ENCODE measurements at regions not wholly inside any gene's neighbourhood (a gene's known extent, or its start where the extent isn't known, plus 50 kb on each side); places are given as distances from the start of the nearest gene placed in this dataset.

GRCh38 chr10:3872712-3873329 is 87.8 kb upstream of the KLF6 start:
- H3K27ac ChIP-seq (ENCODE audit: low read depth, low read length), result no peak overlapping the region
- H3F3A ChIP-seq (ENCODE audit: insufficient read depth), result no peaks in the 10 kb centered on the region
- no peaks in the 10 kb centered on the region for H3K27me3 ChIP-seq (ENCODE audit: low read length)
- no peaks in the 10 kb centered on the region for H4K20me1 ChIP-seq (ENCODE audit: low read depth, low read length)
- no peak overlapping the region for H3K4me2 ChIP-seq (ENCODE audit: low read depth, low read length, poor library complexity, severe bottlenecking)
- no peak overlapping the region for H3K4me3 ChIP-seq (ENCODE audit: insufficient read depth, low read length, poor library complexity, severe bottlenecking)
- no peaks in the 10 kb centered on the region for H3K9me2 ChIP-seq (replicated peaks; ENCODE audit: insufficient read depth, low read length)
- TF ChIP-seq, protein P1, sequence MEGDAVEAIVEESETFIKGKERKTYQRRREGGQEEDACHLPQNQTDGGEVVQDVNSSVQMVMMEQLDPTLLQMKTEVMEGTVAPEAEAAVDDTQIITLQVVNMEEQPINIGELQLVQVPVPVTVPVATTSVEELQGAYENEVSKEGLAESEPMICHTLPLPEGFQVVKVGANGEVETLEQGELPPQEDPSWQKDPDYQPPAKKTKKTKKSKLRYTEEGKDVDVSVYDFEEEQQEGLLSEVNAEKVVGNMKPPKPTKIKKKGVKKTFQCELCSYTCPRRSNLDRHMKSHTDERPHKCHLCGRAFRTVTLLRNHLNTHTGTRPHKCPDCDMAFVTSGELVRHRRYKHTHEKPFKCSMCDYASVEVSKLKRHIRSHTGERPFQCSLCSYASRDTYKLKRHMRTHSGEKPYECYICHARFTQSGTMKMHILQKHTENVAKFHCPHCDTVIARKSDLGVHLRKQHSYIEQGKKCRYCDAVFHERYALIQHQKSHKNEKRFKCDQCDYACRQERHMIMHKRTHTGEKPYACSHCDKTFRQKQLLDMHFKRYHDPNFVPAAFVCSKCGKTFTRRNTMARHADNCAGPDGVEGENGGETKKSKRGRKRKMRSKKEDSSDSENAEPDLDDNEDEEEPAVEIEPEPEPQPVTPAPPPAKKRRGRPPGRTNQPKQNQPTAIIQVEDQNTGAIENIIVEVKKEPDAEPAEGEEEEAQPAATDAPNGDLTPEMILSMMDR (IDR thresholded peaks at IDR 0.05; ENCODE audit: insufficient read depth, low read length, poor library complexity, severe bottlenecking), result no peak
- no peak for TF ChIP-seq EZH2phosphoT487 (conservative IDR thresholded peaks at IDR 0.05; ENCODE audit: low read length)
- no peaks in the 10 kb centered on the region for H3K9me3 ChIP-seq (ENCODE audit: insufficient read depth, low read length)
- no peak overlapping the region for H3K9ac ChIP-seq (ENCODE audit: low read length)
- no peaks in the 10 kb centered on the region for H3K79me2 ChIP-seq (ENCODE audit: insufficient read depth, low read length)
- H2AFZ ChIP-seq (ENCODE audit: low read depth, low read length, severe bottlenecking), result no peak overlapping the region
- H3K36me3 ChIP-seq (ENCODE audit: low read length), result no peaks in the 10 kb centered on the region

DNA sequence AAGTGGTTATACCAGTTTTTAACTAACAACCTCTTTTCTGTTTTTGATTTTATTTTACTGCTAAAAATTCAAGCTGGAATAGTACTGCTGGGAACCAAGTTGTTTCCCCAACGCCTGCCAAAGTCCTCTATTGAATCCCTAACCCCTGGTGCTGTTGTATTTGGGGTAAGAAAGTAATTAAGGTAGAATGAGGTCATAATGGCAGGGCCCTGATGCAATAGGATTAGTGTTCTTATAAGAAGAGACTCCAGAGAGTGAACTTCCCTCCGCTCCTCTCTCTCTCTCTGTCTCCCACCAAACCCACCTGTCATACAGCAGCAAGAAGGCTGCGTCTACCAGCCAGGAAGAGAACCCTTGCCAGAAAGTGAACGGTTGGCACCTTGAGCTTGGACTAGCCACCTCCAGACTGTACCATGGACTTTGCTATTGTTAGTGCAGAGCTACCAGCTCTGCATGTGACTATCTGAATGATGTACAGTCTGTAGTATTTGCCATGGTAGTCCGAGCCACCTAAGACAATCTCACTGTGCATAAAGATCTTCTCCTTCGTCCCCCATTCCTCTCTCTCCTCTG is 86.5 kb upstream of the KLF6 start:
- Histone ChIP-seq H3K36me3 (ENCODE audit: low read length) (no peaks in the 10 kb centered on the region), H2AFZ (ENCODE audit: low read depth, low read length, severe bottlenecking) (no peak overlapping the region), H3K9me3 (ENCODE audit: insufficient read depth, low read length) (no peaks in the 10 kb centered on the region)

GRCh38 chr10:3869036-3869435 is 84.0 kb upstream of the KLF6 start:
- Histone ChIP-seq H2AFZ (ENCODE audit: low read depth, low read length, severe bottlenecking) (no peak overlapping the region), H3K27ac (ENCODE audit: low read depth, low read length) (no peak overlapping the region), H3K9ac (ENCODE audit: low read length) (no peak overlapping the region), H3K36me3 (ENCODE audit: low read length) (no peaks in the 10 kb centered on the region), H3K9me3 (ENCODE audit: insufficient read depth, low read length) (no peaks in the 10 kb centered on the region), H4K20me1 (ENCODE audit: low read depth, low read length) (no peaks in the 10 kb centered on the region), H3F3A (ENCODE audit: insufficient read depth) (no peaks in the 10 kb centered on the region), H3K79me2 (ENCODE audit: insufficient read depth, low read length) (no peaks in the 10 kb centered on the region), H3K4me2 (ENCODE audit: low read depth, low read length, poor library complexity, severe bottlenecking) (no peak overlapping the region), H3K9me2 (replicated peaks; ENCODE audit: insufficient read depth, low read length) (no peaks in the 10 kb centered on the region), H3K4me3 (ENCODE audit: insufficient read depth, low read length, poor library complexity, severe bottlenecking) (no peak overlapping the region), H3K27me3 (ENCODE audit: low read length) (no peaks in the 10 kb centered on the region)
- TF ChIP-seq EZH2phosphoT487 (conservative IDR thresholded peaks at IDR 0.05; ENCODE audit: low read length), result no peak
- TF ChIP-seq, protein P1 (IDR thresholded peaks at IDR 0.05; ENCODE audit: insufficient read depth, low read length, poor library complexity, severe bottlenecking), result no peak

More for the DNA sequence above, 86.5 kb upstream of the KLF6 start:
- no peaks in the 10 kb centered on the region for H3K27me3 ChIP-seq (ENCODE audit: low read length)
- H4K20me1 ChIP-seq (ENCODE audit: low read depth, low read length), result no peaks in the 10 kb centered on the region
- no peaks in the 10 kb centered on the region for H3K79me2 ChIP-seq (ENCODE audit: insufficient read depth, low read length)
- TF ChIP-seq, protein P1 (IDR thresholded peaks at IDR 0.05; ENCODE audit: insufficient read depth, low read length, poor library complexity, severe bottlenecking), result no peak
- TF ChIP-seq EZH2phosphoT487 (conservative IDR thresholded peaks at IDR 0.05; ENCODE audit: low read length), result no peak
- no peaks in the 10 kb centered on the region for H3K9me2 ChIP-seq (replicated peaks; ENCODE audit: insufficient read depth, low read length)
- H3K4me3 ChIP-seq (ENCODE audit: insufficient read depth, low read length, poor library complexity, severe bottlenecking), result no peak overlapping the region
- no peak overlapping the region for H3K27ac ChIP-seq (ENCODE audit: low read depth, low read length)
- no peaks in the 10 kb centered on the region for H3F3A ChIP-seq (ENCODE audit: insufficient read depth)
- no peak overlapping the region for H3K9ac ChIP-seq (ENCODE audit: low read length)
- H3K4me2 ChIP-seq (ENCODE audit: low read depth, low read length, poor library complexity, severe bottlenecking), result no peak overlapping the region
